B cell (primary cell): ENCODE measurements at regions not wholly inside any gene's neighbourhood (a gene's known extent, or its start where the extent isn't known, plus 50 kb on each side); places are given as distances from the start of the nearest gene placed in this dataset.

ENCODE experiments used
- ATAC-seq: fragments of 200-7000 bp; cut with Tn5 transposase; one replicate; pipeline ENCODE4 v1.10.0; 2021; ENCODE audit warnings: low read depth, mild to moderate bottlenecking, moderate number of reproducible peaks, moderate library complexity
- CTCF ChIA-PET: fragments of 350-600 bp; sonication (Branson Sonifier 250); formaldehyde crosslinking; loops from one replicate; lab custom pipeline; 2021; ENCODE audit warnings: antibody characterized with exemption, inconsistent platforms; lab: Charles Lee
- POLR2A ChIA-PET: fragments of 350-600 bp; sonication (Branson Sonifier 250); formaldehyde crosslinking; loops from one replicate; lab custom pipeline; 2021; ENCODE audit warnings: antibody characterized with exemption; lab: Charles Lee
- DNase-seq: peaks from one replicate; pipeline ENCODE4 v3.0.0; 2013
- H2AFZ ChIP-seq: 2 replicates; pipeline ENCODE4 v1.6.1; 2012; ENCODE audit warnings: mild to moderate bottlenecking, low read depth, low read length; ENCODE audit not compliant: insufficient read depth, poor library complexity, severe bottlenecking
- H3K27ac ChIP-seq, 2 donors: 1 replicate in 1 of 2; 2 replicates in 1 of 2; pipeline ENCODE4 v1.5.1; 2012 to 2013; ENCODE audit warnings: low read length in 2 of 2, mild to moderate bottlenecking in 2 of 2, moderate library complexity in 1 of 2
- H3K27me3 ChIP-seq, 4 experiments: fragments of 200-600 bp in 1 of 4; sonication (generic) in 1 of 4; replicated peaks in 1 of 4; 1 replicate in 2 of 4; 2 replicates in 2 of 4; pipeline versions ENCODE4 v1.6.1 to v1.7.0; 2013 to 2016; ENCODE audit warnings: low read length in 3 of 4, mild to moderate bottlenecking in 2 of 4, mixed read lengths in 1 of 4, moderate library complexity in 1 of 4; ENCODE audit not compliant: insufficient read depth in 4 of 4, control insufficient read depth in 3 of 4; ENCODE audit errors: control extremely low read depth in 1 of 4
- H3K36me3 ChIP-seq, 2 experiments: replicated peaks in 1 of 2; 1 replicate in 1 of 2; 2 replicates in 1 of 2; pipeline versions ENCODE4 v1.6.1 to v1.7.1; 2013; ENCODE audit warnings: low read length in 1 of 2; ENCODE audit not compliant: insufficient read depth in 2 of 2, control insufficient read depth in 1 of 2; ENCODE audit errors: control extremely low read depth in 1 of 2, extremely low read depth in 1 of 2
- H3K4me1 ChIP-seq, 2 donors: fragments of 200-600 bp in 1 of 2; sonication (generic) in 1 of 2; 1 replicate in 1 of 2; 2 replicates in 1 of 2; pipeline versions ENCODE4 v1.5.1 to v1.6.1; 2013 to 2017; ENCODE audit warnings: low read length in 2 of 2; ENCODE audit not compliant: control insufficient read depth in 2 of 2, insufficient read depth in 2 of 2
- H3K4me2 ChIP-seq: replicated peaks from 2 replicates; pipeline ENCODE3; 2012; ENCODE audit warnings: mild to moderate bottlenecking, low read depth, low read length; ENCODE audit not compliant: poor library complexity, severe bottlenecking
- H3K4me3 ChIP-seq, 5 experiments: fragments of 200-600 bp in 1 of 5; sonication (generic) in 1 of 5; 1 replicate in 3 of 5; 2 replicates in 2 of 5; pipeline versions ENCODE4 v1.5.1 to v1.7.0; 2011 to 2016; ENCODE audit warnings: low read length in 4 of 5, mild to moderate bottlenecking in 4 of 5, low read depth in 2 of 5, control low read depth in 1 of 5, moderate library complexity in 1 of 5; ENCODE audit not compliant: insufficient read depth in 1 of 5; ENCODE audit errors: control extremely low read depth in 1 of 5, extremely low read depth in 1 of 5
- H3K79me2 ChIP-seq: fragments of 200-600 bp; sonication (generic); one replicate; pipeline ENCODE4 v1.6.0; 2016; ENCODE audit warnings: low read length; ENCODE audit not compliant: control insufficient read depth, insufficient read depth
- H3K9ac ChIP-seq: fragments of 200-600 bp; sonication (generic); 2 replicates; pipeline ENCODE4 v1.6.1; 2017; ENCODE audit warnings: mild to moderate bottlenecking, low read length, moderate library complexity
- H3K9me3 ChIP-seq, 3 donors: one replicate each; pipeline versions ENCODE4 v1.6.1 to v1.7.1; 2013; ENCODE audit warnings: low read length in 2 of 3; ENCODE audit not compliant: control insufficient read depth in 2 of 3, insufficient read depth in 1 of 3; ENCODE audit errors: control extremely low read depth in 1 of 3
- H4K20me1 ChIP-seq: 2 replicates; pipeline ENCODE4 v1.6.0; 2012; ENCODE audit warnings: mild to moderate bottlenecking, low read length; ENCODE audit not compliant: insufficient read depth, control insufficient read depth, poor library complexity, severe bottlenecking
- H3K27ac Mint-ChIP-seq: one replicate; pipeline ENCODE4 v1.8.0; 2021; ENCODE audit warnings: mixed read lengths
- H3K27me3 Mint-ChIP-seq: one replicate; pipeline ENCODE4 v1.8.0; 2021; ENCODE audit warnings: mixed read lengths
- H3K4me1 Mint-ChIP-seq: one replicate; pipeline ENCODE4 v1.8.0; 2021; ENCODE audit warnings: mixed read lengths
- H3K4me3 Mint-ChIP-seq: one replicate; pipeline ENCODE4 v1.8.0; 2021; ENCODE audit warnings: mixed read lengths
- H3K9me3 Mint-ChIP-seq: one replicate; pipeline ENCODE4 v1.8.0; 2022; ENCODE audit warnings: mixed read lengths; ENCODE audit not compliant: insufficient read depth
- EZH2 ChIP-seq: IDR thresholded peaks from 2 replicates; pipeline ENCODE4 v1.6.1; 2012; ENCODE audit warnings: borderline replicate concordance, low read depth, mild to moderate bottlenecking, moderate library complexity, low read length; ENCODE audit not compliant: insufficient read depth, poor library complexity, severe bottlenecking
- WGBS: methylation state at CpG from one replicate; pipeline ENCODE4 v1.1.5; 2013; ENCODE audit warnings: missing lambda C conversion rate; ENCODE audit not compliant: insufficient coverage; 5-methylcytosine and 5-hydroxymethylcytosine counted together
- intact Hi-C: fragments of 100-400 bp; cut with micrococcal nuclease; formaldehyde crosslinking; loops from one replicate; pipeline ENCODE4 v1.10.0; 2022
- TF ChIP-seq, protein P1 (sequence below): fragments of 200-600 bp; IDR thresholded peaks from one replicate; pipeline ENCODE4 v1.8.0; 2022; ENCODE audit warnings: antibody characterized with exemption, mild to moderate bottlenecking

DNA sequence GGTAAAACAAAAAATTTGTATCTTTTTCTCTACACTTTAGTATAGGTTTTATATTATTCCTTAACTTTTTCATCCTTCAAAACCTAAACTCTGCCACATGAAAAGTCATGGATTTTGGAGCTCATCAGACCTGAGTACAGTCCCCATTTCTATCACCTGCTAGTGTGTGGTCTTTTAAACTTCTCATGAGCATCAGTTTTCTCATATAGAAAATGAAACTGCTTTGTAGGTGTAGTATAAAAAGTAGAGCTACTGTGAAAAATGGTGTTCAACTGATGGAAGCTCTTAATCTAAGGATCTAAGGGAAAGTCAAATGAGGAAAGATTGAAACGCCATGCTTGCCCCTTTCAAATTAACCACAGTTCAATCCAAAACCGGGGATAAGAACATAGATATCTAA lies 686.5 kb downstream of the MECOM start:
- Histone ChIP-seq H3K27ac (no peak overlapping the region), H3K9me3 (no peaks in the 10 kb centered on the region), H3K4me3 (no peak overlapping the region), H3K36me3 (no peaks in the 10 kb centered on the region), H3K79me2 (no peaks in the 10 kb centered on the region), H3K4me2 (no peak overlapping the region), H2AFZ (no peak overlapping the region), H3K9ac (no peak overlapping the region), H3K4me1 (no peaks in the 10 kb centered on the region), H3K27me3 (no peaks in the 10 kb centered on the region), H4K20me1 (no peaks in the 10 kb centered on the region)
- intact Hi-C loops = no loop called here
- DNase-seq = no peak
- Mint-ChIP-seq H3K4me1 (no peaks in the 10 kb centered on the region), H3K27me3 (no peaks in the 10 kb centered on the region), H3K27ac (no peak overlapping the region), H3K9me3 (peaks cover 2% of the 10 kb centered on the region), H3K4me3 (no peak overlapping the region)
- no peak for TF ChIP-seq EZH2
- TF ChIP-seq, protein P1, sequence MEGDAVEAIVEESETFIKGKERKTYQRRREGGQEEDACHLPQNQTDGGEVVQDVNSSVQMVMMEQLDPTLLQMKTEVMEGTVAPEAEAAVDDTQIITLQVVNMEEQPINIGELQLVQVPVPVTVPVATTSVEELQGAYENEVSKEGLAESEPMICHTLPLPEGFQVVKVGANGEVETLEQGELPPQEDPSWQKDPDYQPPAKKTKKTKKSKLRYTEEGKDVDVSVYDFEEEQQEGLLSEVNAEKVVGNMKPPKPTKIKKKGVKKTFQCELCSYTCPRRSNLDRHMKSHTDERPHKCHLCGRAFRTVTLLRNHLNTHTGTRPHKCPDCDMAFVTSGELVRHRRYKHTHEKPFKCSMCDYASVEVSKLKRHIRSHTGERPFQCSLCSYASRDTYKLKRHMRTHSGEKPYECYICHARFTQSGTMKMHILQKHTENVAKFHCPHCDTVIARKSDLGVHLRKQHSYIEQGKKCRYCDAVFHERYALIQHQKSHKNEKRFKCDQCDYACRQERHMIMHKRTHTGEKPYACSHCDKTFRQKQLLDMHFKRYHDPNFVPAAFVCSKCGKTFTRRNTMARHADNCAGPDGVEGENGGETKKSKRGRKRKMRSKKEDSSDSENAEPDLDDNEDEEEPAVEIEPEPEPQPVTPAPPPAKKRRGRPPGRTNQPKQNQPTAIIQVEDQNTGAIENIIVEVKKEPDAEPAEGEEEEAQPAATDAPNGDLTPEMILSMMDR = no peak
- CTCF ChIA-PET = no interaction called here
- POLR2A ChIA-PET = no interaction called here
- ATAC-seq = no peak
- WGBS = no CpG with 5 or more reads among the region's 2 CpGs

DNA sequence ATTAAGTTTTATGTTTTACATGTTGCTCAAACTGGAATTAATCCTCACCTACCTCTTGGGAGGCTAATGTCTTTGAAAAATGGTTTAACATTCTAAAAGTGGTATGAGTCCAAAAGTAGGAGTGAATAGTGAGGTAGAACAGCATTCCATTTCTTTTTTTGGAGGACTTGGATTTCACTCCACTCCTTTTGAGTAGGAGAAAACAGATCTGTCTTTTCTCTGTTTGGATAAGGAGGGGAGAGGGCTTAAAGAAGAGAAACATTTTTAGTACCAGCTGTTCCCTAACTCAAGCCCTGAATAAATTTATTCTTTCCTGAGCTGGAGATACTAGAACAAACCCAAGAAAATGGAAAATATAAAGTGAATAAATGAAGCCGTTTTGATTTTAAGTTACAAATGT lies 687.9 kb downstream of the MECOM start:
- no peaks in the 10 kb centered on the region for H3K4me1 ChIP-seq
- no peaks in the 10 kb centered on the region for H4K20me1 ChIP-seq
- no peak overlapping the region for H2AFZ ChIP-seq
- no peaks in the 10 kb centered on the region for H3K9me3 ChIP-seq
- no peak overlapping the region for H3K9ac ChIP-seq
- no peak overlapping the region for H3K27ac ChIP-seq
- no peaks in the 10 kb centered on the region for H3K27me3 ChIP-seq
- intact Hi-C loops = no loop called here
- Mint-ChIP-seq H3K9me3 (peaks cover 2% of the 10 kb centered on the region), H3K27ac (no peak overlapping the region), H3K4me3 (no peak overlapping the region), H3K27me3 (no peaks in the 10 kb centered on the region), H3K4me1 (no peaks in the 10 kb centered on the region)
- no peaks in the 10 kb centered on the region for H3K79me2 ChIP-seq
- no peak overlapping the region for H3K4me2 ChIP-seq
- no peak for TF ChIP-seq EZH2
- TF ChIP-seq, protein P1 = no peak
- WGBS = no CpG with 5 or more reads among the region's 1 CpG
- POLR2A ChIA-PET = no interaction called here
- no peak for ATAC-seq
- H3K36me3 ChIP-seq = no peaks in the 10 kb centered on the region
- DNase-seq = no peak
- no peak overlapping the region for H3K4me3 ChIP-seq
- CTCF ChIA-PET = no interaction called here
